ENCODE measurements at regions not wholly inside any gene's neighbourhood (a gene's known extent, or its start where the extent isn't known, plus 50 kb on each side); places are given as distances from the start of the nearest gene placed in this dataset.
A peak's percentile ranks its signal among the peaks of the same experiment; 100 is the strongest.

- TF ChIP-seq CTCF (conservative IDR thresholded peaks at IDR 0.05; ENCODE audit: low read length): no peak
- DNase-seq (ENCODE audit: low read depth): no peak
- no peak overlapping the region for H3K4me3 ChIP-seq (ENCODE audit: low read length)
Observed at GRCh38 chr3:65201926-65202325, 514.1 kb upstream of the ADAMTS9 start.

GRCh38 chr3:65200310-65200970 lies 512.6 kb upstream of the ADAMTS9 start:
- no peak for TF ChIP-seq CTCF (conservative IDR thresholded peaks at IDR 0.05; ENCODE audit: low read length)
- DNase-seq (ENCODE audit: low read depth): no peak
- H3K4me3 ChIP-seq (ENCODE audit: low read length): no peak overlapping the region

GRCh38 chr3:65196663-65197062 lies 508.9 kb upstream of the ADAMTS9 start:
- TF ChIP-seq CTCF (conservative IDR thresholded peaks at IDR 0.05; ENCODE audit: low read length): no peak
- DNase-seq (ENCODE audit: low read depth): peak; percentile 16
- no peak overlapping the region for H3K4me3 ChIP-seq (ENCODE audit: low read length)

- H3K4me3 ChIP-seq (ENCODE audit: low read length): no peak overlapping the region
- TF ChIP-seq CTCF (conservative IDR thresholded peaks at IDR 0.05; ENCODE audit: low read length): no peak
- DNase-seq (ENCODE audit: low read depth): no peak
Observed at GRCh38 chr3:65195211-65196006, 507.6 kb upstream of the ADAMTS9 start.

GRCh38 chr3:65194744-65195143 lies 506.9 kb upstream of the ADAMTS9 start:
- DNase-seq (ENCODE audit: low read depth): no peak
- no peak for TF ChIP-seq CTCF (conservative IDR thresholded peaks at IDR 0.05; ENCODE audit: low read length)
- no peak overlapping the region for H3K4me3 ChIP-seq (ENCODE audit: low read length)

GRCh38 chr3:65194047-65194714 lies 506.4 kb upstream of the ADAMTS9 start:
- DNase-seq (ENCODE audit: low read depth): no peak
- no peak overlapping the region for H3K4me3 ChIP-seq (ENCODE audit: low read length)
- no peak for TF ChIP-seq CTCF (conservative IDR thresholded peaks at IDR 0.05; ENCODE audit: low read length)

Data from AG10803 (cell line).